Liver (tissue), 8 donors: ENCODE measurements at regions not wholly inside any gene's neighbourhood (a gene's known extent, or its start where the extent isn't known, plus 50 kb on each side); places are given as distances from the start of the nearest gene placed in this dataset.

ENCODE experiments used
- DNase-seq: peaks from one replicate; pipeline ENCODE4 v3.0.0-alpha.2; 2017; ENCODE audit warnings: low spot score
- H3K27ac ChIP-seq, 2 donors: one replicate each; pipeline ENCODE4 v1.7.0; 2013; ENCODE audit warnings: inconsistent platforms in 2 of 2, low read length in 2 of 2, control low read depth in 1 of 2, low read depth in 1 of 2, mild to moderate bottlenecking in 1 of 2
- H3K27me3 ChIP-seq, 4 donors: one replicate each; pipeline versions ENCODE4 v1.6.1 to v1.7.0; 2013; ENCODE audit warnings: low read length in 3 of 4, inconsistent platforms in 1 of 4, mild to moderate bottlenecking in 1 of 4, moderate library complexity in 1 of 4; ENCODE audit not compliant: control insufficient read depth in 4 of 4, insufficient read depth in 4 of 4
- H3K36me3 ChIP-seq, 4 donors: one replicate each; pipeline versions ENCODE4 v1.6.1 to v1.7.0; 2013; ENCODE audit warnings: low read length in 3 of 4, mild to moderate bottlenecking in 3 of 4, low read depth in 1 of 4, moderate library complexity in 1 of 4; ENCODE audit not compliant: control insufficient read depth in 4 of 4, insufficient read depth in 3 of 4
- H3K4me1 ChIP-seq, 4 donors: one replicate each; pipeline versions ENCODE4 v1.6.1 to v1.7.0; 2013; ENCODE audit warnings: low read length in 3 of 4, mild to moderate bottlenecking in 3 of 4, moderate library complexity in 1 of 4; ENCODE audit not compliant: control insufficient read depth in 4 of 4, insufficient read depth in 4 of 4
- H3K4me3 ChIP-seq, 3 donors: one replicate each; pipeline versions ENCODE4 v1.6.1 to v1.7.0; 2013; ENCODE audit warnings: low read length in 3 of 3, control low read depth in 1 of 3, low read depth in 1 of 3, mild to moderate bottlenecking in 1 of 3
- H3K9ac ChIP-seq, 2 donors: one replicate each; pipeline ENCODE4 v1.7.0; 2013; ENCODE audit warnings: low read length in 2 of 2, mild to moderate bottlenecking in 2 of 2, moderate library complexity in 2 of 2, control low read depth in 1 of 2, low read depth in 1 of 2
- H3K9me3 ChIP-seq, 4 donors: one replicate each; pipeline versions ENCODE4 v1.6.1 to v1.7.0; 2013; ENCODE audit warnings: low read length in 3 of 4; ENCODE audit not compliant: control insufficient read depth in 4 of 4
- EGR1 ChIP-seq, 2 donors: IDR thresholded peaks; 2 replicates each; pipeline ENCODE4 v1.6.1; 2016 to 2018; ENCODE audit warnings: antibody characterized with exemption in 2 of 2, low read depth in 2 of 2
- FOXA1 ChIP-seq: IDR thresholded peaks from 2 replicates; pipeline ENCODE4 v1.6.1; 2016; ENCODE audit warnings: antibody characterized with exemption
- FOXA2 ChIP-seq: IDR thresholded peaks from 2 replicates; pipeline ENCODE4 v1.6.1; 2016; ENCODE audit warnings: antibody characterized with exemption
- HNF4A ChIP-seq, 2 donors: conservative IDR thresholded peaks; 2 replicates each; pipeline ENCODE4 v1.6.1; 2016; ENCODE audit warnings: antibody characterized with exemption in 2 of 2, mild to moderate bottlenecking in 2 of 2
- RAD21 ChIP-seq, 2 donors: IDR thresholded peaks; 2 replicates each; pipeline ENCODE4 v1.6.1; 2016; ENCODE audit warnings: antibody characterized with exemption in 2 of 2, mild to moderate bottlenecking in 2 of 2
- RXRA ChIP-seq, 2 donors: IDR thresholded peaks; 2 replicates each; pipeline ENCODE4 v1.6.1; 2017 to 2018; ENCODE audit warnings: antibody characterized with exemption in 2 of 2, mild to moderate bottlenecking in 1 of 2
- SP1 ChIP-seq: IDR thresholded peaks from 2 replicates; pipeline ENCODE4 v1.6.1; 2018; ENCODE audit warnings: antibody characterized with exemption, mild to moderate bottlenecking
- YY1 ChIP-seq: IDR thresholded peaks from 2 replicates; pipeline ENCODE4 v1.6.1; 2016; ENCODE audit warnings: antibody characterized with exemption, mild to moderate bottlenecking
- WGBS: extraction: QIAGEN DNeasy Blood & Tissue Kit; methylation state at CpG from one replicate; pipeline ENCODE4 v1.1.7; 2013; 5-methylcytosine and 5-hydroxymethylcytosine counted together
- TF ChIP-seq, protein P1 (sequence below): fragments of 150-350 bp; IDR thresholded peaks from 2 replicates; pipeline ENCODE4 v1.5.1; 2017; ENCODE audit warnings: improper control_type of control experiment, low read depth, low read length; ENCODE audit not compliant: missing input control
- TF ChIP-seq, protein P2 (sequence below): IDR thresholded peaks from 2 replicates; pipeline ENCODE4 v1.6.1; 2016; ENCODE audit warnings: antibody characterized with exemption, mild to moderate bottlenecking
- TF ChIP-seq, protein P3 (sequence below): IDR thresholded peaks from 2 replicates; pipeline ENCODE4 v1.6.1; 2016; ENCODE audit warnings: antibody characterized with exemption
- donor health status: healthy.
- donor health status: healthy.
- donor health status: healthy.
- donor health status: healthy.
- donor health status: healthy.

DNA sequence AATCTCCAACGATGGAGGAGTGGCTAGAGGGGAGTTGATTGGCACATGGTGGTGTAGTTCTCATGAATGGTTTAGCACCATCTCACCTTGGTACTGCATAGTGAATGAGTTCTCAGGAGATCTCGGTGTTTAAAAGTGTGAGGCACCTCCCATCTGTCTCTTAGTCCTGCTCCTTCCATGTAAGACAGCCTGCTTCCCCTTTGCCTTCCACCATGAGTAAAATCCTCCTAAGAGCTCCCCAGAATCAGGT is 428.8 kb upstream of the MAF start:
- no peak overlapping the region for H3K4me3 ChIP-seq
- H3K9me3 ChIP-seq, result no peaks in the 10 kb centered on the region
- no peak overlapping the region for H3K9ac ChIP-seq
- H3K27me3 ChIP-seq, result no peaks in the 10 kb centered on the region
- H3K36me3 ChIP-seq, result no peaks in the 10 kb centered on the region
- H3K27ac ChIP-seq, result no peak overlapping the region
- H3K4me1 ChIP-seq, result no peaks in the 10 kb centered on the region
- WGBS, result 70% methylated on average over 2 of the region's 2 CpGs
- TF ChIP-seq SP1, result no peak
- no peak for TF ChIP-seq FOXA1
- TF ChIP-seq RXRA (IDR thresholded peaks at IDR 0.05), result no peak
- TF ChIP-seq, protein P1, sequence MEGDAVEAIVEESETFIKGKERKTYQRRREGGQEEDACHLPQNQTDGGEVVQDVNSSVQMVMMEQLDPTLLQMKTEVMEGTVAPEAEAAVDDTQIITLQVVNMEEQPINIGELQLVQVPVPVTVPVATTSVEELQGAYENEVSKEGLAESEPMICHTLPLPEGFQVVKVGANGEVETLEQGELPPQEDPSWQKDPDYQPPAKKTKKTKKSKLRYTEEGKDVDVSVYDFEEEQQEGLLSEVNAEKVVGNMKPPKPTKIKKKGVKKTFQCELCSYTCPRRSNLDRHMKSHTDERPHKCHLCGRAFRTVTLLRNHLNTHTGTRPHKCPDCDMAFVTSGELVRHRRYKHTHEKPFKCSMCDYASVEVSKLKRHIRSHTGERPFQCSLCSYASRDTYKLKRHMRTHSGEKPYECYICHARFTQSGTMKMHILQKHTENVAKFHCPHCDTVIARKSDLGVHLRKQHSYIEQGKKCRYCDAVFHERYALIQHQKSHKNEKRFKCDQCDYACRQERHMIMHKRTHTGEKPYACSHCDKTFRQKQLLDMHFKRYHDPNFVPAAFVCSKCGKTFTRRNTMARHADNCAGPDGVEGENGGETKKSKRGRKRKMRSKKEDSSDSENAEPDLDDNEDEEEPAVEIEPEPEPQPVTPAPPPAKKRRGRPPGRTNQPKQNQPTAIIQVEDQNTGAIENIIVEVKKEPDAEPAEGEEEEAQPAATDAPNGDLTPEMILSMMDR, result no peak
- no peak for TF ChIP-seq FOXA2
- no peak for DNase-seq

DNA sequence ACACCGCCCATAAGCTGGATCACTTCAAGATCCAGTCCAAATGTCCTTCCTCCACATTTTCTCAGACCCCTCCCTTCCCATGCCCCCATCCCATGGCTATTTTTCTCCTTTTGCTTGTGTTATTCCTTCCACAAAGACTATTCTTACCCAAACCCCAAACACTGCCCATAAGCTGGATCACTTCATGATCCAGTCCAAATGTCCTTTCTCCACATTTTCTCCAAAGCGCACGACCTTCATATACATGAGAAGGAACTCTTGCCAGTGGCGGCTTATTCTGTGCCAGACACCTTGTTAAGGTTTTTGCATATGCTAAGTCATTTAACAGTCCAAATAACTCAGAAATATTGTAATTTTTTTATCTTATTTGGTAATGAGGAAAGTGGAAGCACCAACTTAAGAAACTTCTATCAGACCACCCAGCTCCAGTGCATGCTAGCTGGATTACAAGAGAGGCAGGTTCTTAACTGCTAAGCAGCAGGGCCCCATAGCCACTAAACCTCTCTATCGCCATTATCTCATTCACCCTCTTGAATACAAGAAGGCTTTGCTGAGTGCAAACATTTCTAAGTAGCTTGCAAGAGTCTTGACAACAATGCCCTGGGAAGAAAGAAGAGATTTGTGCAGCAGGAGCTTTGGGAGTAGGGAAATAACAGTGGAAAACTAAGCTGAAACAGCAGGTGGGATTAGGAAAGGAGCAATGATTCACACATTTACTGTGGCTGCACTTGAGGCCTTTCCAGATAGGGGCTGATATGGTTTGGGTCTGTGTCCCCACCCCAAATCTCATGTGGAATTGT is 428.2 kb upstream of the MAF start:
- 84% methylated on average over 5 of the region's 5 CpGs for WGBS
- TF ChIP-seq, protein P2, sequence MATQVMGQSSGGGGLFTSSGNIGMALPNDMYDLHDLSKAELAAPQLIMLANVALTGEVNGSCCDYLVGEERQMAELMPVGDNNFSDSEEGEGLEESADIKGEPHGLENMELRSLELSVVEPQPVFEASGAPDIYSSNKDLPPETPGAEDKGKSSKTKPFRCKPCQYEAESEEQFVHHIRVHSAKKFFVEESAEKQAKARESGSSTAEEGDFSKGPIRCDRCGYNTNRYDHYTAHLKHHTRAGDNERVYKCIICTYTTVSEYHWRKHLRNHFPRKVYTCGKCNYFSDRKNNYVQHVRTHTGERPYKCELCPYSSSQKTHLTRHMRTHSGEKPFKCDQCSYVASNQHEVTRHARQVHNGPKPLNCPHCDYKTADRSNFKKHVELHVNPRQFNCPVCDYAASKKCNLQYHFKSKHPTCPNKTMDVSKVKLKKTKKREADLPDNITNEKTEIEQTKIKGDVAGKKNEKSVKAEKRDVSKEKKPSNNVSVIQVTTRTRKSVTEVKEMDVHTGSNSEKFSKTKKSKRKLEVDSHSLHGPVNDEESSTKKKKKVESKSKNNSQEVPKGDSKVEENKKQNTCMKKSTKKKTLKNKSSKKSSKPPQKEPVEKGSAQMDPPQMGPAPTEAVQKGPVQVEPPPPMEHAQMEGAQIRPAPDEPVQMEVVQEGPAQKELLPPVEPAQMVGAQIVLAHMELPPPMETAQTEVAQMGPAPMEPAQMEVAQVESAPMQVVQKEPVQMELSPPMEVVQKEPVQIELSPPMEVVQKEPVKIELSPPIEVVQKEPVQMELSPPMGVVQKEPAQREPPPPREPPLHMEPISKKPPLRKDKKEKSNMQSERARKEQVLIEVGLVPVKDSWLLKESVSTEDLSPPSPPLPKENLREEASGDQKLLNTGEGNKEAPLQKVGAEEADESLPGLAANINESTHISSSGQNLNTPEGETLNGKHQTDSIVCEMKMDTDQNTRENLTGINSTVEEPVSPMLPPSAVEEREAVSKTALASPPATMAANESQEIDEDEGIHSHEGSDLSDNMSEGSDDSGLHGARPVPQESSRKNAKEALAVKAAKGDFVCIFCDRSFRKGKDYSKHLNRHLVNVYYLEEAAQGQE, result no peak
- TF ChIP-seq YY1 (no peak), EGR1 (IDR thresholded peaks at IDR 0.05; ENCODE audit: low read depth in 2 of 2) (no peak), RAD21 (IDR thresholded peaks at IDR 0.05) (no peak), HNF4A (conservative IDR thresholded peaks at IDR 0.05) (no peak)
- TF ChIP-seq, protein P3, sequence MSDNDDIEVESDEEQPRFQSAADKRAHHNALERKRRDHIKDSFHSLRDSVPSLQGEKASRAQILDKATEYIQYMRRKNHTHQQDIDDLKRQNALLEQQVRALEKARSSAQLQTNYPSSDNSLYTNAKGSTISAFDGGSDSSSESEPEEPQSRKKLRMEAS, result no peak
- H3K36me3 ChIP-seq, result no peaks in the 10 kb centered on the region

More for the DNA sequence above, 428.2 kb upstream of the MAF start:
- Histone ChIP-seq H3K4me1 (no peaks in the 10 kb centered on the region), H3K9ac (no peak overlapping the region), H3K4me3 (no peak overlapping the region), H3K27ac (no peak overlapping the region), H3K27me3 (no peaks in the 10 kb centered on the region), H3K9me3 (no peaks in the 10 kb centered on the region)
- no peak for DNase-seq
